ENCODE measurements at regions not wholly inside any gene's neighbourhood (a gene's known extent, or its start where the extent isn't known, plus 50 kb on each side); places are given as distances from the start of the nearest gene placed in this dataset.

DNA sequence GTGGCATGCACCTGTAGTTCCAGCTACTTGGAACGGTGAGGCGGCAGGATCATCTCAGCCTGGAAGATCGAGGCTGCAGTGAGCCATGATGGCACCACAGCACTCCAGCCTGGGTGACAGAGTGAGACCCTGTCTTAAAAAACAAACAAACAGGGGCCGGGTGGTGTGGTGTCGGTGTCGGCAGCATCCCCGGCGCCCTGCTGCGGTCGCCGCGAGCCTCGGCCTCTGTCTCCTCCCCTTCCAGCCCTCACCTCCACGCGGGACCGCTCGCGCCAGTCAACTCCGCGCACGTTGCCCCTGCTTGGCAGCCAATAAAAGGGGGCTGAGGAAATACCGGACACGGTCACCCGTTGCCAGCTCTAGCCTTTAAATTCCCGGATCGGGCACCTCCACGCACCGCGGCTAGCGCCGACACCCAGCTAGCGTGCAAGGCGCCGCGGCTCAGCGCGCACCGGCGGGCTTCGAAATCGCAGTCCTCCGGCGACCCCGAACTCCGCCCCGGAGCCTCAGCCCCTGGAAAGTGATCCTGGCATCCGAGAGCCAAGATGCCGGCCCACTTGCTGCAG, 204.7 kb downstream of the CDRT15L2 start:
- TF ChIP-seq SREBF2 (IDR thresholded peaks at IDR 0.05) (no peak), POLR2A (IDR thresholded peaks at IDR 0.05; ENCODE audit: low read length) (no peak), JUN (IDR thresholded peaks at IDR 0.05) (no peak), BCL3 (IDR thresholded peaks at IDR 0.05) (no peak), MAFK (IDR thresholded peaks at IDR 0.05; ENCODE audit: partially characterized antibody) (no peak), KDM1A (IDR thresholded peaks at IDR 0.05; ENCODE audit: low read depth) (no peak)
- TF ChIP-seq, protein P1, sequence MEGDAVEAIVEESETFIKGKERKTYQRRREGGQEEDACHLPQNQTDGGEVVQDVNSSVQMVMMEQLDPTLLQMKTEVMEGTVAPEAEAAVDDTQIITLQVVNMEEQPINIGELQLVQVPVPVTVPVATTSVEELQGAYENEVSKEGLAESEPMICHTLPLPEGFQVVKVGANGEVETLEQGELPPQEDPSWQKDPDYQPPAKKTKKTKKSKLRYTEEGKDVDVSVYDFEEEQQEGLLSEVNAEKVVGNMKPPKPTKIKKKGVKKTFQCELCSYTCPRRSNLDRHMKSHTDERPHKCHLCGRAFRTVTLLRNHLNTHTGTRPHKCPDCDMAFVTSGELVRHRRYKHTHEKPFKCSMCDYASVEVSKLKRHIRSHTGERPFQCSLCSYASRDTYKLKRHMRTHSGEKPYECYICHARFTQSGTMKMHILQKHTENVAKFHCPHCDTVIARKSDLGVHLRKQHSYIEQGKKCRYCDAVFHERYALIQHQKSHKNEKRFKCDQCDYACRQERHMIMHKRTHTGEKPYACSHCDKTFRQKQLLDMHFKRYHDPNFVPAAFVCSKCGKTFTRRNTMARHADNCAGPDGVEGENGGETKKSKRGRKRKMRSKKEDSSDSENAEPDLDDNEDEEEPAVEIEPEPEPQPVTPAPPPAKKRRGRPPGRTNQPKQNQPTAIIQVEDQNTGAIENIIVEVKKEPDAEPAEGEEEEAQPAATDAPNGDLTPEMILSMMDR (IDR thresholded peaks at IDR 0.05) = no peak

Measured in A549 (cell line).